ENCODE measurements at regions not wholly inside any gene's neighbourhood (a gene's known extent, or its start where the extent isn't known, plus 50 kb on each side); places are given as distances from the start of the nearest gene placed in this dataset.

GRCh38 chr22:47251911-47252310, 489.5 kb downstream of the TBC1D22A start:
- no peak for DNase-seq

- no peak for DNase-seq
These were observed 488.7 kb downstream of the TBC1D22A start for GRCh38 chr22:47250995-47251765.

- DNase-seq = no peak
These were observed 487.0 kb downstream of the TBC1D22A start for GRCh38 chr22:47249370-47249928.

GRCh38 chr22:47248925-47249324, 486.5 kb downstream of the TBC1D22A start:
- no peak for DNase-seq

- no peak for DNase-seq
These were observed 485.3 kb downstream of the TBC1D22A start for GRCh38 chr22:47247579-47248240.

- no peak for DNase-seq
These were observed 483.3 kb downstream of the TBC1D22A start for GRCh38 chr22:47245786-47246185.

GRCh38 chr22:47245286-47245685, 482.8 kb downstream of the TBC1D22A start:
- no peak for DNase-seq

GRCh38 chr22:47240116-47240515, 477.7 kb downstream of the TBC1D22A start:
- no peak for DNase-seq

- DNase-seq = no peak
These were observed 477.0 kb downstream of the TBC1D22A start for GRCh38 chr22:47239474-47239860.

GRCh38 chr22:47238690-47239473, 476.4 kb downstream of the TBC1D22A start:
- DNase-seq = no peak

- DNase-seq = no peak
These were observed 475.5 kb downstream of the TBC1D22A start for GRCh38 chr22:47237890-47238480.

GRCh38 chr22:47236718-47237117, 474.3 kb downstream of the TBC1D22A start:
- no peak for DNase-seq

- no peak for DNase-seq
These were observed 473.7 kb downstream of the TBC1D22A start for GRCh38 chr22:47236161-47236560.

- DNase-seq = no peak
These were observed 471.1 kb downstream of the TBC1D22A start for GRCh38 chr22:47233316-47234243.

GRCh38 chr22:47232753-47233152, 470.3 kb downstream of the TBC1D22A start:
- no peak for DNase-seq

GRCh38 chr22:47232197-47232596, 469.7 kb downstream of the TBC1D22A start:
- no peak for DNase-seq

- DNase-seq = no peak
These were observed 469.3 kb downstream of the TBC1D22A start for GRCh38 chr22:47231759-47232158.

- no peak for DNase-seq
These were observed 468.3 kb downstream of the TBC1D22A start for GRCh38 chr22:47230741-47231140.

GRCh38 chr22:47230251-47230650, 467.8 kb downstream of the TBC1D22A start:
- DNase-seq = no peak

- no peak for DNase-seq
These were observed 466.3 kb downstream of the TBC1D22A start for GRCh38 chr22:47228767-47229166.

- no peak for DNase-seq
These were observed 463.6 kb downstream of the TBC1D22A start for GRCh38 chr22:47225931-47226633.

All from inflammatory macrophage treated with lipopolysaccharide for 1 hour (primary cell).